Right lung (tissue), 2 donors: ENCODE measurements at regions not wholly inside any gene's neighbourhood (a gene's known extent, or its start where the extent isn't known, plus 50 kb on each side); places are given as distances from the start of the nearest gene placed in this dataset.

Experiments used
- DNase-seq, 2 donors: peaks; one replicate each; pipeline ENCODE4 v3.0.0-alpha.2; 2013

GRCh38 chr20:16678779-16679178 is 51.0 kb upstream of the SNRPB2 start:
- DNase-seq: no peak

GRCh38 chr20:16676891-16677290 is 52.9 kb upstream of the SNRPB2 start:
- no peak for DNase-seq

- DNase-seq: no peak
Measured at GRCh38 chr20:16675001-16675564, 54.7 kb upstream of the SNRPB2 start.

GRCh38 chr20:16674243-16674642 is 55.6 kb upstream of the SNRPB2 start:
- no peak for DNase-seq

GRCh38 chr20:16672299-16672698 is 57.5 kb upstream of the SNRPB2 start:
- DNase-seq: no peak

GRCh38 chr20:16671753-16672152 is 58.1 kb upstream of the SNRPB2 start:
- DNase-seq: no peak

- no peak for DNase-seq
Measured at GRCh38 chr20:16666272-16666671, 63.6 kb upstream of the SNRPB2 start.

GRCh38 chr20:16664020-16664419 is 65.8 kb upstream of the SNRPB2 start:
- DNase-seq: no peak

GRCh38 chr20:16662467-16662866 is 67.4 kb upstream of the SNRPB2 start:
- DNase-seq: no peak

GRCh38 chr20:16661756-16662155 is 68.1 kb upstream of the SNRPB2 start:
- DNase-seq: peak in 1 of 2 donors; percentile 8

- no peak for DNase-seq
Measured at GRCh38 chr20:16654858-16655535, 74.8 kb upstream of the SNRPB2 start.

GRCh38 chr20:16653266-16653665 is 76.6 kb upstream of the SNRPB2 start:
- no peak for DNase-seq

GRCh38 chr20:16647875-16648597 is 74.8 kb upstream of the KIF16B start:
- DNase-seq: no peak

- DNase-seq: no peak
Measured at GRCh38 chr20:16641511-16642023, 68.3 kb upstream of the KIF16B start.

- DNase-seq: no peak
Measured at GRCh38 chr20:16639027-16639941, 66.0 kb upstream of the KIF16B start.

- no peak for DNase-seq
Measured at GRCh38 chr20:16637797-16638196, 64.5 kb upstream of the KIF16B start.

GRCh38 chr20:16626849-16627248 is 53.6 kb upstream of the KIF16B start:
- DNase-seq: no peak

- no peak for DNase-seq
Measured at GRCh38 chr20:16624106-16624505, 50.9 kb upstream of the KIF16B start.
